H1 (cell line): ENCODE measurements at regions not wholly inside any gene's neighbourhood (a gene's known extent, or its start where the extent isn't known, plus 50 kb on each side); places are given as distances from the start of the nearest gene placed in this dataset.
"Not testable (repeated sequence)": the region's sequence is repeated elsewhere in the genome, so short reads cannot be mapped to it uniquely, and the experiment has no call there.

ENCODE experiments used
- CTCF ChIA-PET: fragments of 300-600 bp; sonication (Branson Sonifier 250); formaldehyde crosslinking; loops from one replicate; lab custom pipeline; 2021; ENCODE audit not compliant: partially characterized antibody; lab: Charles Lee
- POLR2A ChIA-PET: fragments of 300-600 bp; sonication (Branson Sonifier 250); formaldehyde crosslinking; loops from one replicate; lab custom pipeline; 2021; ENCODE audit warnings: inconsistent platforms; ENCODE audit not compliant: partially characterized antibody; lab: Charles Lee
- DNase-seq, 2 experiments: peaks; one replicate each; pipeline versions ENCODE4 v3.0.0 to v3.0.0-alpha.2; 2010 to 2022; ENCODE audit warnings: low spot score in 2 of 2, low read depth in 1 of 2, mixed read lengths in 1 of 2
- FAIRE-seq: peaks from 2 replicates; lab custom pipeline; 2011; peaks lifted over from hg19 to GRCh38; lab: Jason Lieb, UNC
- H2AFZ ChIP-seq: 2 replicates; pipeline ENCODE4 v1.8.1; 2012; ENCODE audit warnings: low read length, inconsistent platforms
- H2AK5ac ChIP-seq: 2 replicates; pipeline ENCODE4 v1.6.1; 2013; ENCODE audit warnings: low read depth, low read length
- H2BK120ac ChIP-seq: replicated peaks from 2 replicates; pipeline ENCODE3; 2013; ENCODE audit warnings: low read depth, low read length, inconsistent platforms
- H2BK12ac ChIP-seq: 2 replicates; pipeline ENCODE4 v1.6.1; 2013; ENCODE audit warnings: low read depth, low read length
- H2BK15ac ChIP-seq: 2 replicates; pipeline ENCODE4 v1.6.1; 2013; ENCODE audit warnings: low read length
- H2BK20ac ChIP-seq: 2 replicates; pipeline ENCODE4 v1.6.1; 2013; ENCODE audit warnings: low read length
- H2BK5ac ChIP-seq: 2 replicates; pipeline ENCODE4 v1.6.1; 2013; ENCODE audit warnings: low read depth, low read length
- H3K14ac ChIP-seq: 2 replicates; pipeline ENCODE4 v1.6.1; 2013; ENCODE audit warnings: inconsistent platforms; ENCODE audit not compliant: insufficient read length
- H3K18ac ChIP-seq: 2 replicates; pipeline ENCODE4 v1.6.1; 2013; ENCODE audit warnings: low read length; ENCODE audit errors: extremely low read depth
- H3K23ac ChIP-seq: 2 replicates; pipeline ENCODE4 v1.6.1; 2013; ENCODE audit warnings: inconsistent platforms; ENCODE audit not compliant: insufficient read length
- H3K23me2 ChIP-seq: 2 replicates; pipeline ENCODE4 v1.6.1; 2013; ENCODE audit warnings: low read depth, low read length
- H3K27ac ChIP-seq: 2 replicates; pipeline ENCODE4 v1.6.1; 2011; ENCODE audit warnings: low read depth, low read length, inconsistent platforms
- H3K27me3 ChIP-seq, 4 experiments: replicated peaks in 1 of 4; 1 replicate in 1 of 4; 2 replicates in 3 of 4; pipeline versions ENCODE4 v1.6.1 to v1.8.1; 2011 to 2013; ENCODE audit warnings: low read length in 3 of 4, mild to moderate bottlenecking in 3 of 4, inconsistent platforms in 2 of 4, mixed read lengths in 2 of 4, moderate library complexity in 1 of 4; ENCODE audit not compliant: control insufficient read depth in 3 of 4, insufficient read depth in 3 of 4; ENCODE audit errors: extremely low read depth in 1 of 4
- H3K36me3 ChIP-seq, 4 experiments: 2 replicates each; pipeline versions ENCODE4 v1.6.1 to v1.8.1; 2011 to 2013; ENCODE audit warnings: mild to moderate bottlenecking in 4 of 4, low read length in 3 of 4, moderate library complexity in 2 of 4, control low read depth in 1 of 4, inconsistent platforms in 1 of 4; ENCODE audit not compliant: insufficient read depth in 4 of 4, control insufficient read depth in 2 of 4
- H3K4ac ChIP-seq: replicated peaks from 2 replicates; pipeline ENCODE3; 2013; ENCODE audit warnings: low read length, low read depth, mixed read lengths, inconsistent platforms; ENCODE audit not compliant: insufficient read length
- H3K4me1 ChIP-seq, 4 experiments: replicated peaks in 1 of 4; 1 replicate in 1 of 4; 2 replicates in 3 of 4; pipeline versions ENCODE4 v1.6.1 to v1.8.1; 2011 to 2013; ENCODE audit warnings: low read length in 3 of 4, inconsistent platforms in 2 of 4, mixed read lengths in 1 of 4; ENCODE audit not compliant: insufficient read depth in 4 of 4, control insufficient read depth in 3 of 4
- H3K4me2 ChIP-seq, 2 experiments: 2 replicates each; pipeline versions ENCODE4 v1.6.1 to v1.8.1; 2011 to 2013; ENCODE audit warnings: low read depth in 2 of 2, low read length in 2 of 2, control low read depth in 1 of 2, inconsistent platforms in 1 of 2, mild to moderate bottlenecking in 1 of 2; ENCODE audit not compliant: insufficient read depth in 1 of 2
- H3K4me3 ChIP-seq, 4 experiments: fragments of 200-600, 300-600 bp in 1 of 4; sonication (generic), shearing (Covaris generic), sonication (Bioruptor Twin) in 1 of 4; 2 replicates each; pipeline versions ENCODE4 v1.5.1 to v1.8.1; 2011 to 2016; ENCODE audit warnings: low read length in 4 of 4, low read depth in 3 of 4, control low read depth in 2 of 4, inconsistent platforms in 2 of 4, mild to moderate bottlenecking in 2 of 4, mixed read lengths in 1 of 4, moderate library complexity in 1 of 4; ENCODE audit not compliant: insufficient read depth in 2 of 4; ENCODE audit errors: extremely low read depth in 1 of 4
- H3K56ac ChIP-seq: replicated peaks from 2 replicates; pipeline ENCODE3; 2013; ENCODE audit warnings: low read depth, mild to moderate bottlenecking, mixed read lengths, low read length, inconsistent platforms; ENCODE audit not compliant: insufficient read length
- H3K79me1 ChIP-seq: 2 replicates; pipeline ENCODE4 v1.6.1; 2013; ENCODE audit warnings: low read depth, low read length, control low read depth
- H3K79me2 ChIP-seq, 2 experiments: 2 replicates each; pipeline versions ENCODE4 v1.6.1 to v1.8.1; 2012 to 2013; ENCODE audit warnings: low read length in 2 of 2, mild to moderate bottlenecking in 2 of 2, inconsistent platforms in 1 of 2; ENCODE audit not compliant: insufficient read depth in 2 of 2, control insufficient read depth in 1 of 2
- H3K9ac ChIP-seq, 4 experiments: replicated peaks in 1 of 4; 1 replicate in 1 of 4; 2 replicates in 3 of 4; pipeline versions ENCODE4 v1.6.1 to v1.8.1; 2011 to 2013; ENCODE audit warnings: low read depth in 3 of 4, low read length in 3 of 4, control low read depth in 2 of 4, mild to moderate bottlenecking in 2 of 4, moderate library complexity in 2 of 4, inconsistent platforms in 1 of 4; ENCODE audit errors: extremely low read depth in 1 of 4
- H3K9me3 ChIP-seq, 2 experiments: 2 replicates each; pipeline versions ENCODE4 v1.6.1 to v1.8.1; 2012 to 2013; ENCODE audit warnings: mild to moderate bottlenecking in 2 of 2, moderate library complexity in 2 of 2, control low read depth in 1 of 2, inconsistent platforms in 1 of 2, low read depth in 1 of 2, low read length in 1 of 2, mixed read lengths in 1 of 2; ENCODE audit not compliant: insufficient read depth in 2 of 2
- H4K20me1 ChIP-seq, 2 experiments: replicated peaks in 1 of 2; 2 replicates each; pipeline versions ENCODE3 to v1.8.1; 2011 to 2013; ENCODE audit warnings: inconsistent platforms in 2 of 2, low read length in 2 of 2, mild to moderate bottlenecking in 1 of 2; ENCODE audit not compliant: insufficient read depth in 2 of 2, control insufficient read depth in 1 of 2
- H4K5ac ChIP-seq: 2 replicates; pipeline ENCODE4 v1.6.1; 2013; ENCODE audit warnings: low read length, low read depth, mixed read lengths, inconsistent platforms; ENCODE audit not compliant: insufficient read length
- H4K8ac ChIP-seq: 2 replicates; pipeline ENCODE4 v1.8.0; 2013; ENCODE audit warnings: mild to moderate bottlenecking, moderate library complexity, low read length, inconsistent platforms; ENCODE audit not compliant: insufficient read depth; ENCODE audit errors: extremely low read depth
- H4K91ac ChIP-seq: replicated peaks from 2 replicates; pipeline ENCODE3; 2013; ENCODE audit warnings: low read length, mixed read lengths, inconsistent platforms; ENCODE audit not compliant: insufficient read length
- RFX5 ChIP-seq: IDR thresholded peaks from 2 replicates; pipeline ENCODE4 v1.6.1; 2011; ENCODE audit warnings: low read depth, low read length, improper control_type of control experiment, borderline replicate concordance
- WGBS, 2 experiments: shearing (Covaris generic) in 1 of 2; methylation state at CpG; one replicate each; pipeline versions ENCODE4 v1.1.6 to v1.1.7; 2013 to 2015; ENCODE audit warnings: low lambda C conversion rate in 2 of 2, mixed read lengths in 2 of 2, inconsistent platforms in 1 of 2, low coverage in 1 of 2, missing lambda C conversion rate in 1 of 2; ENCODE audit not compliant: insufficient replicate concordance in 2 of 2, insufficient coverage in 1 of 2, insufficient read length in 1 of 2; ENCODE audit errors: extremely low coverage in 1 of 2, missing lambda C conversion rate in 1 of 2; 5-methylcytosine and 5-hydroxymethylcytosine counted together

DNA sequence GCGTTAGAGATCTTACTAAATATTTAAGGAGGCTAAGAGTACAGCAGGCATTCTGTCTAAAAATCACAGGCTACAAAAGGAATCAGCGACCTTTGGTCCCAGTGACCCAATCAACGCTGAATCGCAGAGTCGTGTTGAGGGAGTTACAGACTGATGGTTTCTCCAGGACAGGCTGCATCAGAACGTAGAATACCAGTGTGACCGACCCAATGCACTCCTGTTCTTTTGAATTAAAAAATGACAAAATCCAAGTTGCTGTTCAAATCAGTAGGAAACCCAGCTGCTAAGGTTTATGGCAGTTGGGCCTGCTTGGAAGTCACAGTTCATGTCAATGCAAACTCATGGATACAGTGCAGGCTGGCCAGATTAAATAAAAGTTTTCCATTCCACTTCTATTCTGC lies 155.8 kb upstream of the AFDN start (continued):
- TF ChIP-seq RFX5: no peak
- TF ChIP-seq, all 59 proteins: peak for 0

DNA sequence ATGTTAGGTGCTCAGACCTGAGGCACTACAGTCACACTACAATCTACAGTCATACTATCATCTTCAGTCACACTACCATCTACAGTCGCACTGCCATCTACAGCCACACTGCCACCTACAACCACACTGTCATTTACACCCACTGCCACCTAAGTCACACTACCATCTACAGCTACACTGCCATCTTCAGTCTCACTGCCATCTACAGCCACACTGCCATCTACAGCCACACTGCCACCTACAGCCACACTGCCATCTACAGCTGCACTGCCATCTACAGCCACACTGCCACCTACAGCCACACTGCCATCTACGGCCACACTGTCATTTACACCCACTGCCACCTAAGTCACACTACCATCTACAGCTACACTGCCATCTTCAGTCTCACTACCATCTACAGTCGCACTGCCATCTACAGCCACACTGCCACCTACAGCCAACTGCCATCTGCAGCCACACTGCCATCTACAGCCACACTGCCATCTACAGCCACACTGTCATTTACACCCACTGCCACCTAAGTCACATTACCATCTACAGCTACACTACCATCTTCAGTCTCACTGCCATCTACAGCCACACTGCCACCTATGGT lies 155.2 kb upstream of the AFDN start:
- H3K79me2 ChIP-seq, H4K5ac ChIP-seq, H3K27ac ChIP-seq, H4K20me1 ChIP-seq, FAIRE-seq, H3K9ac ChIP-seq, H2BK5ac ChIP-seq, H3K4ac ChIP-seq, H3K18ac ChIP-seq, H3K79me1 ChIP-seq, H2AFZ ChIP-seq, H4K8ac ChIP-seq, H3K56ac ChIP-seq, H2BK20ac ChIP-seq, H3K4me1 ChIP-seq, POLR2A ChIA-PET, DNase-seq, H3K23me2 ChIP-seq, H3K14ac ChIP-seq, H4K91ac ChIP-seq, H3K4me3 ChIP-seq, H2BK120ac ChIP-seq, H3K36me3 ChIP-seq, H3K27me3 ChIP-seq, H3K4me2 ChIP-seq, H3K23ac ChIP-seq: not testable (repeated sequence)
- Histone ChIP-seq H2AK5ac (peak overlapping the region; percentile 66; the same call in 1 of the 2 replicates), H2BK12ac (peak overlapping the region; percentile 45; the same call in 1 of the 2 replicates), H3K9me3 (peaks cover 11 to 12% of the 10 kb centered on the region in 2 experiments; a peak in 2 of 4 replicates), H2BK15ac (peak overlapping the region; percentile 83; the same call in 1 of the 2 replicates)
- CTCF ChIA-PET: interaction anchor here (0.6 to 1.0 kb wide), 3 partner anchors 18 to 150 kb away, joined by 3 read pairs; no protein-coding TSS in a partner anchor
- 92% methylated on average over 3 of the region's 3 CpGs; no CpG with 5 or more reads in 1 of the 2 experiments for WGBS, 2 experiments
